ENCODE measurements at regions not wholly inside any gene's neighbourhood (a gene's known extent, or its start where the extent isn't known, plus 50 kb on each side); places are given as distances from the start of the nearest gene placed in this dataset.

DNA sequence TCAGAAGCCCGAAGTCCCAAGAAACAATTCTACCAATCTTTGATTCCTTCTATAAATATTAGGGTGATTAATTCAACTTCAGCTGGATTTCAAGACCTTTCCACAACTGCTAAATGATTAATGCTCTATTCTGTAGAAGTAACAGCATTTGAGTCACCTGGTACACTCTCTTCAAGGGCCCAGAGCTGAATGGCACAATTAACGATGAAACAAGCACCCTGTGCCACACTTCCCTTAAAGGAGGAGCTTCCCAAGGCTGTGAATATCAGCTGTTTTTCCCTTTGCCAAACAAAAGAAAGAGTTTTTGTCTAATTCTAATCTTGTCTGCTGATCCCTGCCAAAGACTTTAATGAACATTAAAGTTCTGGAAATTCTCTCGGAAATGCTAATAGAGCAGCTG is 56.0 kb downstream of the BOD1L2 start:
- no peak for DNase-seq (ENCODE audit: low spot score)

DNA sequence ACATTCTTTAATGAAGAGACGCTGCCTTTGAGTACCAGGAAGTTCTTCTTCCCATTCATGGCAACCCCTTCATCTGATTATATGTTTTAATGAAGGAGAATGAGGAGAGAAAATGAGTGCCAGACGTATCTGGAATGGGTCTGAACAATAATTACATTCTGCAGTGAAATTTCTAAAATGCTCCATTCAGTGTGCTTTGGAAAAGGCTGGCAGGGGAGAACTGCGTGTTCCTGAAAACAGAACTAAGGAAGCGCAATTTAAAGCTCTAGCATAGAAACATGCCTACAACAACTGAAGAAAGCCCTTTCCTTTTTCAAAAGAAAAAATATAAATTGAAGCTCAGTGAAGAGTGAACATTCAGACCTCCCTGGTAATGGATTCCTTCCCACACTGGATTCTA is 58.8 kb downstream of the BOD1L2 start:
- no peak for DNase-seq (ENCODE audit: low spot score)

DNA sequence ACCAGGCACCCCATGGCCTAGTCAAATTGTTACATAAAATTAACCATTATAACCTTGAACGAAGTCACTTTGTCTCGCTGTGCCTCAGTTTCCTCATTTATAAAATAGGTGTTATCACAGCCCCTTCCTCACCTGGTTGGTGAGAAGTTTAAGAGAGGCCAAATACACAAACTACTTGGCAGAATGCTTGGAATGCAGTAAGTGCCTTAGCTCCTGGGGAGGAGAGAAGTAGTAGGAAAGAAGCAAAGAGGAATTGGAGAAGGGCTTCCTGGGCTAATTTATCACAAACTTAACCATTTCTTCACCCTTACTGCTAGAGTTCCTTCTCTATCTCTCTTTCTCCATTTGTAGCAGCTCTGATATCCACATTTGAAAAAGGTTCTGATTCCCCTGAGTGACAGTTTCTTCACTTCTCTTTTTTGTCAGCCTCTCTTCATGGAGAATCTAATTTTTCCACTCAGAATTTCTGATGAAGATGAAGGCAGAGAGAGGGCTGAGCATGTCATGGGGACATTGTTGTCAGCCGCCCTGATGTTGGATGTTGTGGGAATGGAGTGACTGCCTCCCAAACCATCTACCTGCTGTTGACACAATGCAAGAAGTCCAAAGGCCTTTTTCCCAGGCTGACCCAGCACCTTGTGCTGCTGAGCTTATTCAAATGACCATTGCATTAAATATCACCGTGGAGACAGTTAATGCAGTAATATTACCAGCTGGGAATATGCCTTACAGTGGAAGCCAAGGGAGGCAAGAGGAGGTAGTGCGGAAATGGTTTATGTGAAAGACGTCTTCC is 60.4 kb downstream of the BOD1L2 start:
- DNase-seq (ENCODE audit: low spot score) = no peak

DNA sequence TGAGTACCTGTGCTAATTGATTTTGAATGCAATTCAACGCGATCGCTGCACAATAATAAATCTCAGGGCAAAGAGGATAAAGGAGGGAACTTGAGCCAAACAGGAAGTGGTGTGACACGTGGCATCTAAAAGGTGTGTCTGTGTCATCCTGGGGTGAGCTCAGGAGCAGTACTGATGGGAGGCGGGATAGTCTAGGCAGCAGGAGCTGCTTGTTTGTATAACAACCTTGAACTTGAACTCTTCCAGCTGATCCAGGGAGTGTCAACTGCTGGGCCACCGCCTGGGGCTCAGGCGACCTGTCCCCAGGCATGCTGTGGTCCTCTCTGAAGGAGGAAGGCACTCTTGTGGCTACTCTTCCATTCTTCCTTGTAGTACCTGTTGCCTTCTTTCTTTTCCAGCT is 61.2 kb downstream of the BOD1L2 start:
- DNase-seq (ENCODE audit: low spot score) = no peak

DNA sequence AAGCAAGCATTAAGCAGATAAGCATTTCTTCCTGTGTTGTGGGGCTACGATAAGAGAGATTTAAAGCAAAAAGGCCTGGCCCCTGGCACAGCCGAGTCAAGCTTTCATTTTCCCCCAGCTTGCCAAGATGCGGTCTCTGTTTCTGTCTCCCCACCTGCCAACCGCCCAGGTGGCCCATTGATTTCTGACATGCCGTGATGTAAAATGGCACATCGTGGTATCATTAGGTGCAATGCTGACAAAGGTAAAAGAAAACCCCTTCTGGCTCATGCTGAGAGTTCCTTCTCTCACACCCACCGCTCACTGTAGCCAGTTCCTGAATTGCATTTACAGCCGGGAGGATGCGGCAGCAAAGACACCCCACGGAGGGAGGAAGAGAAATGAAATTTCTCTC is 62.8 kb downstream of the BOD1L2 start:
- DNase-seq (ENCODE audit: low spot score) = no peak

DNA sequence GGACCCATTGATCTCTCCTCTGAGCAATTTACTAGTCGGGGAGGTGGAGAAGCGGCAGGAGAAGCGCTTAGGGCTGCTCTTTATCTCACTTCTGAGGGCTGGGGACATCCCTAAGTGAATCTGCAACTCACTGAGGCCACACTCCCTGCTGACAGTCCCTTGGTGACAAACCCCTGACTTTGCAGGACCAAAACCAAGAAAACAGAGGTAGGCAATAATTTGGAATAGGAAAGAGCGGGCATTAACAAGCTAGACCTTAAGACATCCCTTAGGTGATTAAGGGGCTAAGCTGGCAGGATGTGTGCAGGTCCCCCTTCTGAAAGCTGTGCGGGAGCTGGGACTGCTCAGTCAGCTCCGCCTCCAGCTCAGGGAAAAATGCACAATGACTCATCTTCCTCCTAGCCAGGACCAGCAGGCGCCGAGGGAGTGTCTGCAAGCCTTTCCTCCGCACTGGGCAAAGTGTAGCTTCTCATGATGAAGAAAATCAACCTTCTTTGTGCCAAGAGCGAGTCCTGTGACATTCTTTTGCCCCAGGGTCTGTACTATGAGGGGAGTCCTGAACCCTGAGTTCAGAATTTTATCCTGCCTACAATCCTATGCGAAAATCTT is 63.3 kb downstream of the BOD1L2 start:
- DNase-seq (ENCODE audit: low spot score) = peak; percentile 85

DNA sequence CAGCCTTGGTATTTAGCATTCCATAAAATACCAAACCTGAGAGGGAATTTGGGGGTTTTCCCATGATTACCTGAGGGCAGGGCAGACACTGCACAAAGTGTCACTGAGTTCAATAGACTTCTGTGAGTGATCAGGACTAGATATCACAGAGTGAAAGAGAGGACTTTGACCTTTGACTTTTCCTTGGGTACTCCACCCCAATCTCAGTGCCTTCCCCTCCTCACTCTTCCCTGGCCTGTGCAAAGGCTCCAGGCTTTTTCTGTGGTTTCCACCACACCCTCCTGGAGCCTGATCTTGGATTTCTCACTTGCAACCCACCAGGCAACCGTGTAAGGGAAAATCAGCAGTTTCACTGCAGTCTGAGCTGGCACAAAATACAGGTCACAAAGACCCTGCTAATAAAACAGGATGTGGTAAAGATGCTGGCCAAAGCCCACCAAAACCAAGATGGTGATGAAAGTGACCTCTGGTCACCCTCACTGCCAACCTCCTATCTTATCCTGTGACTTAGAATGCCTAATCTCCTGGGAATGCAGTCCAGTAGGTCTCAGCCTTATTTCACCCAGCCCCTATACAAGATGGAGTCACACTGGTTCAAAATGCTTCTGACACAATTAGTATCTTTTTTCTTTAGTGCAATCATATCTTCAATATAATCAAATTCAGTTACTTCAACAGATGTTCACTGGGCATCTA is 64.0 kb downstream of the BOD1L2 start:
- no peak for DNase-seq (ENCODE audit: low spot score)

DNA sequence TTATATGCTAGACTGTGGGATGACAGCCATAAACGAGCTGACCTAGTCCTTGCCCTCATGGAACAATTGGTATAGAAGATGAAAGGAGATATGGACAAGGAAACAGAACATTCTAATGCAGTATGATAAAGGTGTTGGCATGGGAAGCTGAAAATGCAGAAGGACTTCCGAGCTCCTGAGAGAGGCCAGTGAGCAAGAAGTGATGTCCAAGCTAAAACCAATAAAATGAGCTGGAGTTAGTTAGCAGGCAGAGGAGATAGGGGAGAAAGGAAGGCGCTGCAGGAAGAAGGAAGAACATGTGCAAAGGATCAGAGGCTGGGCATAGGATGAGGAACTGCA is 64.5 kb downstream of the BOD1L2 start:
- DNase-seq (ENCODE audit: low spot score) = no peak

DNA sequence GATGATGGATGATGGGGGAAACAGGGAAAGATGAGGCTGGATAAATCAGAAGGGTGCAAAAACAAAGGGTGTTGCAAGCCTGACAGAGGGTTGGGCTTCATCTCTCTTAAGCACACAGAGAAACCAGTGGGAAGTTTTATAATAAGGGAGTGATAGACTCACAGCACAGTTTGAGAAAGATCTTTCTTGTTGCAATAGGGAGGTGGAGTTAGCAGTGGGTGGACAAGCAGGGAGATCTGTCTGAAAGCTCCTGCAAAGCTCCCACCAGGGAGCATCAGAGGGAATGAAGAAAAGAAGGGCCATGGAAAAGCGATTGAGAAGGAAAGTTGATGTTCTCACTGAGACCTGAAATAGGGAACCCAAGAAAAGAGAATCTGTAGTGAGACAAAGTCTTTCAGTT is 64.9 kb downstream of the BOD1L2 start:
- DNase-seq (ENCODE audit: low spot score) = no peak

DNA sequence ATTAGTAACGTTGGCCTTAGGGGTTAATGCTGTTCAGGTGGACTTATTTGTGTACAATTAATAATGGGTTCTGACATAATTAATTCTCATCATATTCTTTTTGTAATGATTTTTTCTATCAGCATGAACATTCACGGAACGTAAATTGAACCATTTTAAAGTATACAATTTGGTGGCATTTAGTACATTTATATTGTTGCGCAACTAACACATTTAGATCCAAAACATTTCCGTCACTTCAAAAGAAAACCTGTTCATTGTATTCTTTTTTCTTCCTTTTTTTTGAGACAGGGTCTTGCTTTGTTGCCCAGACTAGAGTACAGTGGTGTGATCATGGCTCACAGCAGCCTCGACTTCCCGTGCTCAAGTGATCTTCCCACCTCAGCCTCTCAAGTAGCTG is 65.8 kb downstream of the BOD1L2 start:
- no peak for DNase-seq (ENCODE audit: low spot score)

DNA sequence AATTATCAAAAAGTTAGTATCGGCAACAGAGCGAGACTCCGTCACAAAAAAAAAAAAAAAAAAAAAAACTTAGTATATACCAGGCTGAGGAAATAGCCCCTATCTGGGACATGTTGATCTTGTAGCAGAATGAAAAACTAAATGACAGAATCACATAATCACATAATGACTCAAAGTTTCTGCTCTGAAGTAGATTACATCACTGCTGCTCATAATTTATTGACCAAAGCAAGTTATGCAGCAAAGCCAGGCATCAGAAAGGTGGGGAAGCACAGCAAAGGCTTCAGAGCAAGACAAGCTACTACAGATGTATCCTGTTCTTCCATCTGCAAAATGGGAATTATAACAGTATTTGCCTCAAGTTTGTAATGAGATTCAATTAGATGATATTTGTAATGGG is 68.1 kb downstream of the BOD1L2 start:
- DNase-seq (ENCODE audit: low spot score) = no peak

DNA sequence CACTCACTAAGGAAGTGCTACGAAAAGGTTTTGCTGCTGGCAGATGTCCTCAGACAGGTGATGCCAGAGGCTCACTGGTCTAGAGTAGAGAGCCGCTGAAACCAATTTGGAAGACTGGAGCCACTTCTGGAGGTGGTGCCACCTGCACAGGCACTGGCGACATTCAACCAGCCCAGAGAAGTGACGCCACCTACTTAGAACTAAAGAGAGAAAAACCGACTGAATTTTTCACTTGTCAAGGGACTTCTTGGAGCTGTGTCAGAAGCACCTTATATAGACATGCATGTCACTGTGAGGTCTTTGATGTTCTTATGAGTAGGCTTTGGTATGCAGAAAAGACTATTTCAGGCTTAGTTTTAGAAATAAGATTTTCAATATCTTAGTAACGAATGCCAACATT is 71.4 kb downstream of the BOD1L2 start:
- no peak for DNase-seq (ENCODE audit: low spot score)

DNA sequence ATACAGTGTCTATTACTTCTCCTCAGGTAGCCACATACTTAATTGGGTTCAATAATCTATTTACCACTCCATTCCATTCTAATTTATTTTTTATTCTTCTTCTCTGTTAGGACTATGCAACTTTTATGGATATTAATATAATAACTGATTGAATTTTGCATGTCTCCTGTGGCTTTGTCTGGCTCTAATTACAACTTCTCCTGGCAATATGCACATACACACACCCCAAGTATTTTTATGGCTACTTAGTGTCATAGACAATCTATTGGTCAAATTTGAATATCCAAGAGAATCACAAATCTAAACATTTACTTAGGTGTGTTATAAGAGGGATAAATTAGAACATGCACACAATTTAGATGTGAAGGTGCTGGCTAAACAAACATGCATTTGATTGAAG is 73.1 kb downstream of the BOD1L2 start:
- DNase-seq (ENCODE audit: low spot score) = no peak

DNA sequence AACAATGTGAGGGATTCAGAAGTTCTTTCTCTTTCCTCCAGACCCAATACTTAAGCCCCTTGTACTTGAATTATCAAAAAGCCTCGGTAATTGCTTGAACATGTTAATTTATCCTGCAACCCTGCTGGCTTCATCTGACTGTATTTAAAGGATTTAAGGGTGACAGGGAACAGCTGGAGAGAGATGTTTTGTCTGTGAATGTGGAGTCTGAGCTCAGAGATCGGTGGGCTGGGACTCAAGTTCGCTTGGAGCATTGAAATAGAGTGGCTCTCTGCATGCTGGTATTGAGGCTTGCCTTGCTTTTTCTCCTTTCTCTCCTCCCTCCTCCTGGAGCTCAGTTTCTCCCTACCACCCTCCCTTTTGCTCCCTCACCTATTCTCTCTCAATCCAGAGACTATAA is 73.6 kb downstream of the BOD1L2 start:
- DNase-seq (ENCODE audit: low spot score) = no peak

DNA sequence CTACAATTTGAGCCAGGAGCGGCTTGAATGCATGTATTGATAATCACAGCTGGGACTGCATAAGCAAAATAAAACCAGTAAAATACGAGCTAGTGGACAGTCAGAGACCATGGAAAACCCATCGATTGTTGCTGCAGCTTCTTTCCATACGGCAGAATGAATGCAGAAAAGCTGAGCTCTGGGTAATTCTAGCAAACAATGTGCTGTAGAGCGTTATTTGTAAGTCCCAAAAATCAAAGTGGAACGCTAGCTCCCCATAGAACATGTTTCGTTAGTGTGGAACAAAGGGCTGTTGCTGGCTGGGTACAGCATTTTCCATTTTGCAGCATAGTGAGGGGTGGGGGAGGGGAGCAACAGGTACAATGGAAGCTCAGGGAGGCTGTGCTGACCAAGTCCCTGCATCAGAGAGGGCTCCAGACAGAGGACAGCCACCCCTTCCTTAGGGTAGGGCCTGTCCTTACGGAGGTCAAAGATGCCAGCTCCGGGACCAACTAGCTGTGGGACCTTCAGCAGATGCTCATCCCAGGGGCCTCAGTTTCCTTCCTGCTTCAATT is 74.1 kb downstream of the BOD1L2 start:
- no peak for DNase-seq (ENCODE audit: low spot score)

DNA sequence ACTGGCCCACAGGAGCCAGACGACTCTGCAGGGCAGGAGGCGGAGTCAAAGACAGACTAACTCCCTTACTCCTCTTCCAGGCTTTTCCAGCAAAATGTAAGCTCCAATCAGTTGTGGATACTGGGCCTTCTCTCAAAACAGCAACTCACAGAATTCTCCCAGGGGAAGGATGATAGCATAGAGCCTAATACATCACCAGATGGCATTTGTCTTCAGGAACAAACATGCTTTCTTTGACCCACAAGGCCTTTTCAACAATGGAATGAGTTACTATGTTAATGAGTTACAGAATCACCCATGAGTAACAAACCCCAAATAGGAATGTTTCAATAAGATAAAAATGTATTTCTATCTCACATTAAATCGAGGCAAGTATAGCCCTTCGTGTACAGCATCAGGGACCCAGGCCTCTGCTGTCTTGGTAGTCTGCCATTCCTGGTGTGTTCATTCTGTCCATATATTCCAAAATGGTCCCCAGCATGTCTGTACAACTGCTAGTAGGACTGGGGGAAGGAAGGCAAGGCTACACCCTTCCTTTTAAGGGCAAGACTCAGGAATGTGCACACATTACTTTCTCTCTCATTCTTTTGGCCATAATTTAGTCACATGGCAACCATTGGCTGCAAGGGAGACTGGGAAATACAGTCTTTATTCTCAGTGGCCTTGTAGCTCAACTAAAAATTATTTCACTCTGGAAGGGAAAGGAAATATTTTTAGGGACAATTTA is 76.4 kb downstream of the BOD1L2 start:
- no peak for DNase-seq (ENCODE audit: low spot score)

DNA sequence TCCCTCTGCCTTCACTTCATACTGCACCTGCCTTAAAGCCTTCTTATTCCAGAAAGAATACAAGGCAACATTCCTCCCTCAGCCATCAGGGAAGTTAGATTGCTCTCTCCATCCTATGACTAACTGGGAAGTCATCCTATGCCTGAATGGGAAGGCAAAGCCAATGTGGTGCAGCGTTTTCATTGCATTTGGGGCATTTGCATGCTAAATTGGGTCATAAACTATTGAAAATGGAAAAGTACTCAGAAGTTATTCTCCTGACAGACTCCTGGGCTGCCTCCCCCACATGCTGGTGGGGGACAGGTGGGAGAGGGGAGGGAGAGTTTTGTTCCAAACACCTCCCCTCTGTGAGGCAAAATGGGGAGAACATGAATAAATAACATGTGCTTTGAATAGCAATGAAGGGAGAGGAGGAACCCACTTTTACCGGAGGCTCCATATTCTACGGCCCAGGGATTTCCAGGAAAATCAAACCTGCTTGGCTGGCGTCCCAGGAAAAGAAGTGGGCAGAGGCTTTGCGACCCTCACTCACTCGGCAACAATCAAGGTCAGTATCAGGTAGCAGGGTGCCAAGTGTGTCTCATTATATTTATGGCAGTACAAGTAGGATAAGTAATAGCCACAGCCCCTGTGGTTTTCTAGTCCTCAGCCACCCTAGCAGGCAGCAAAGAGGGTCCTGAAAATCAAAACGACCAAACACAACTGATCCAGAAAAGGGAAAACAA is 84.1 kb downstream of the BOD1L2 start:
- DNase-seq (ENCODE audit: low spot score) = no peak

DNA sequence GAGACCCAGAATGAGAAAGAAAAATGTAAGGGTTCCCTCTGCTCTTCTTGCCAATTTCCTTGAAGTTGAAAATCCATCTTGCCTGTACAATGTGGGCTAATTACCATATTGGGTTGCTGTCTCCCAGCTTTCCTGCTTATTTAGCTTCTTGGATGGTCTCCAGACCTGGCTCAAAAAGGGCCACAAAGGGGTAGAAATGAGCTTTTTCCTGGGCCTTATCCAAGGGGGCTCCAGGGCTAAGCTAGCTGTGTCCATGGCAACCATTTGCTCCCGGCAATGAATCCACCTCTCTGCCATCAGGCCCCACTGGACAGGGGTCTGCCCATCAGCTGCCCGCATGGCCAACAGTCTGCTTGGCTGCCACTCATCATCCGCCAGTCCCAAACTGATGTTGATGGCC is 85.0 kb downstream of the BOD1L2 start:
- DNase-seq (ENCODE audit: low spot score) = no peak

DNA sequence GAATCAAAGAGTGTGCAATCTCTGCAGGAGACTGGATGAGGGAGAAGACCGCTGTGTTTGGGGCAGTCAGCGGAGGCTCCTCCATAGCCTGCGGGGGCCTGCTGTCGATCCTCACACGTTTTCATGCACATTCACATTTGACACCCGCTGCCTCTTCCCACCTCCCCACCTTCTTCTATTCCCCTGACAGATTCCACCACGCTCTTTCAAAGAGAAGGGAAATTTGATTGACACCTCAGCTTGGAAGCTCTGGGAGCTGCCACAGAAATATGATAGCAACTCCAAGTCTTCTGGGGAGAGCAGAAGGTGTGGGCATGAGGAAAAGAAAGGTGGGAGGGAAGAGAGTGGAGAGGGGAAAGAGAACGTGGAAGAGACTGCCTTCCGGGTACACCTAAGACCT is 87.5 kb downstream of the BOD1L2 start:
- DNase-seq (ENCODE audit: low spot score) = no peak

DNA sequence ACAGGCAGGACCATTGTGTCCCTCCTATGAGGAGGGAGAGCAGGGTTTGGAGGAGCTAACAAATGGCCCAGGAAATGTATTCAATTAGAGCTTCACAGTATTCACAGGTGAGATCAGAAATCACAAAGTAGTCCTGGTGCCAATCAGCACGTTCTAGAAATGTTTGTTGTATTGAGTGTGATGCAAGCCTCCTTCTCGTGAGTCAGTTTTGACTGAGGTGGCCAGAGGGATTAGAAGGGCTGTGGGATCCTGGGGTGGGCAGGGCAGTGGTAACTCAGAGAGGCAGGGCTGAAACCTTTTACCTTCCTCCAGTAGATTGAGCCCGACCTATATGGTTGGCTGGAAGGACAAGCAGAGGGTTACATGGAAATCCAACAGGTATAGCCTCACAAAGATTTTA is 95.0 kb downstream of the BOD1L2 start:
- DNase-seq (ENCODE audit: low spot score) = no peak

DNA sequence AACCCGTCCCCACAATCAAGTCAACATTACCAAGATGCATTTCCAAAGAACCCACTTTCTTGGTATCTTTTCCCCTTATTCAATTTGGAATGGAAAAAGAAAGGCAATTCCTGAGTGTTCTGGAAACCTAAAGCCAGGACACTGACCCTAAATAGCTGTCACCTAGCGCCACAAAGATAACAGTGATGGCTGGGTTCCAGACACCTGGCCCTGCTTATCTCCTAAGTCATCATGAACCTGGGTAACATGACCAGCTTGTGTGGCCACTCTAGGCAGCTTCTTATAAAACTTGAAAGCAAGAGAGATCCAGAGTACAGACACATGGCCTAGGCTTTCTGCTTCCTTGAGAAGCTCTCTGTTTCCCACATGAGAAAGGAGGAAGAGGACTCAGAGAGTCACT is 95.4 kb downstream of the BOD1L2 start:
- no peak for DNase-seq (ENCODE audit: low spot score)

DNA sequence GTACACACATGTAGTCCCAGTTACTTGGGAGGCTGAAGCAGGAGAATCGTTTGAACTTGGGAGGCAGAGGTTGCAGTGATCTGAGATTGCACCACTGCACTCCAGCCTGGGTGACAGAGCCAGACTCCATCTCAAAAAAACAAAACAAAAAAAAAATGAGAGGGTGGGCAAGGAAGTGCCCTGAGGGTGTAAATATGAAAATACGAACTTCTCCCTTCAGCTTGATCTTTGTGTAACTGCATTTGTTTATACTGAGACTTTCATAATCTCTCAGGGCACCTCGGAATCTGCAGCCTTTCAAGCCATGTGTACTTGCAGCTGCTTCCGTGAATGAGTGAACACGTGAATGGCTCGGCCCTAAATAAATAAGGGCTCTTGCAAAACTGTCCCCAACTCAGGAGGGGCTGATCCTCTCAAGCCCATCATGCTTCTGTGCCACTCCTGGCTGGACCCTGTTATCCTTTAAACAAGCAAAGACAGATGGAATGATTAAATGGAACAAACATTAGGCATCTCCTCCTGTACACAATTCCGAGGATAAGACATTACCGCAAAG is 96.8 kb downstream of the BOD1L2 start:
- no peak for DNase-seq (ENCODE audit: low spot score)

Data from AG08396 (cell line).